ENCODE measurements at regions not wholly inside any gene's neighbourhood (a gene's known extent, or its start where the extent isn't known, plus 50 kb on each side); places are given as distances from the start of the nearest gene placed in this dataset.

DNA sequence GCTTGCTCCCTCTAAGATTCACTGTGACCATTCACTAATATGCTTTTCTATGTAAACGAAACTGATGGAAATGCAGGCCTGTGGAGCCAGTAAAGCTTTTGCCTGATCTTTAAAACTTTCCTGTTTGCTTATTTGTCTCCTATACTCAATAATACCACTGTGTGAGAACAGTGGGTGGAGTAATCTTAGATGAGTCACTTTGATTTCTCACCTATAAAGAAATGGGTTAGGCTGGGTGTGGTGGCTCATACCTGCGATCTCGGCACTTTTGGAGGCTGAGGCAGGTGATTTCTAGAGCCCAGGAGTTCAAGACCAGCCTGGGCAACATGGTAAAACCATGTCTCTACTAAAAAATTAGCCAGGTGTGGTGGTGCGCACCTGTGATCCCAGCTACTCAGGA, 70.8 kb downstream of the RWDD3 start (continued):
- TF ChIP-seq, protein P1, sequence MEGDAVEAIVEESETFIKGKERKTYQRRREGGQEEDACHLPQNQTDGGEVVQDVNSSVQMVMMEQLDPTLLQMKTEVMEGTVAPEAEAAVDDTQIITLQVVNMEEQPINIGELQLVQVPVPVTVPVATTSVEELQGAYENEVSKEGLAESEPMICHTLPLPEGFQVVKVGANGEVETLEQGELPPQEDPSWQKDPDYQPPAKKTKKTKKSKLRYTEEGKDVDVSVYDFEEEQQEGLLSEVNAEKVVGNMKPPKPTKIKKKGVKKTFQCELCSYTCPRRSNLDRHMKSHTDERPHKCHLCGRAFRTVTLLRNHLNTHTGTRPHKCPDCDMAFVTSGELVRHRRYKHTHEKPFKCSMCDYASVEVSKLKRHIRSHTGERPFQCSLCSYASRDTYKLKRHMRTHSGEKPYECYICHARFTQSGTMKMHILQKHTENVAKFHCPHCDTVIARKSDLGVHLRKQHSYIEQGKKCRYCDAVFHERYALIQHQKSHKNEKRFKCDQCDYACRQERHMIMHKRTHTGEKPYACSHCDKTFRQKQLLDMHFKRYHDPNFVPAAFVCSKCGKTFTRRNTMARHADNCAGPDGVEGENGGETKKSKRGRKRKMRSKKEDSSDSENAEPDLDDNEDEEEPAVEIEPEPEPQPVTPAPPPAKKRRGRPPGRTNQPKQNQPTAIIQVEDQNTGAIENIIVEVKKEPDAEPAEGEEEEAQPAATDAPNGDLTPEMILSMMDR (IDR thresholded peaks at IDR 0.05; ENCODE audit: control extremely low read depth in 1 of 3, insufficient read depth in 1 of 3, low read depth in 1 of 3, low read length in 3 of 3) = no peak
- no peak for TF ChIP-seq NRF1 (IDR thresholded peaks at IDR 0.05; ENCODE audit: low read depth, low read length)
- TF ChIP-seq ASH2L (IDR thresholded peaks at IDR 0.05; ENCODE audit: low read length) = no peak
- TF ChIP-seq, protein P2, sequence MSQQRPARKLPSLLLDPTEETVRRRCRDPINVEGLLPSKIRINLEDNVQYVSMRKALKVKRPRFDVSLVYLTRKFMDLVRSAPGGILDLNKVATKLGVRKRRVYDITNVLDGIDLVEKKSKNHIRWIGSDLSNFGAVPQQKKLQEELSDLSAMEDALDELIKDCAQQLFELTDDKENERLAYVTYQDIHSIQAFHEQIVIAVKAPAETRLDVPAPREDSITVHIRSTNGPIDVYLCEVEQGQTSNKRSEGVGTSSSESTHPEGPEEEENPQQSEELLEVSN (IDR thresholded peaks at IDR 0.05) = no peak
- TF ChIP-seq PHF8 (conservative IDR thresholded peaks at IDR 0.05; ENCODE audit: low read depth, low read length) = no peak
- TF ChIP-seq ZNF274 (IDR thresholded peaks at IDR 0.05; ENCODE audit: borderline replicate concordance, extremely low read depth, low read length) = no peak
- no peak for TF ChIP-seq TAF7 (optimal IDR thresholded peaks at IDR 0.05; ENCODE audit: borderline replicate concordance, low read depth, low read length)
- no peak for TF ChIP-seq KDM5A (IDR thresholded peaks at IDR 0.05; ENCODE audit: low read length)
- TF ChIP-seq SUZ12 (IDR thresholded peaks at IDR 0.05; ENCODE audit: low read length) = no peak

Data from H1 (cell line).